WI38 (cell line): ENCODE measurements at regions not wholly inside any gene's neighbourhood (a gene's known extent, or its start where the extent isn't known, plus 50 kb on each side); places are given as distances from the start of the nearest gene placed in this dataset.

Source experiments
- H3K4me3 ChIP-seq: 2 replicates; pipeline ENCODE4 v1.5.1; 2011; ENCODE audit warnings: low read depth, mild to moderate bottlenecking, control low read depth, low read length
- CTCF ChIP-seq: IDR thresholded peaks from 2 replicates; pipeline ENCODE4 v1.5.1; 2012; ENCODE audit warnings: low read depth, mild to moderate bottlenecking, control low read depth, low read length

DNA sequence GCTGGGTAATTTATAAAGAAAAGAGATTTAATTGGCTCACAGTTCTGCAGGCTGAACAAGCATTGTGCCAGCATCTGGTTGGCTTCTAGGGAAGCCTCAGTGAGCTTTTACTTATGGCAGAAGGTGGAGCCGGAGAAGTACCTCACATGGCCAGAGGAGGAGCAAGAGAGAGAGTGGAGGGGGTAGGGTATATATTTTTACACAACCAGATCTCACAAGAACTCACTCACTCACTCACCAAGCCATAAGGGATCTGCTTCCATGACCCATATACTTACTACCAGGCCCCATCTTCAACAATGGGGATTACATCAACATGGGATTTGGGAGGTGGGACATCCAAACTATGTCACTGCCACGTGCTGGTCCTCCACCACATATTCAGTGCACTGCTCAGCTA, 117.2 kb upstream of the PRNP start:
- no peak overlapping the region for H3K4me3 ChIP-seq
- peak; percentile 17; the same call in 1 of the 2 replicates for TF ChIP-seq CTCF

- H3K4me3 ChIP-seq, result no peak overlapping the region
- TF ChIP-seq CTCF, result no peak
Measured at GRCh38 chr20:4568361-4568959, 117.8 kb upstream of the PRNP start.

GRCh38 chr20:4567170-4567569, 119.1 kb upstream of the PRNP start:
- no peak for TF ChIP-seq CTCF
- H3K4me3 ChIP-seq, result no peak overlapping the region

DNA sequence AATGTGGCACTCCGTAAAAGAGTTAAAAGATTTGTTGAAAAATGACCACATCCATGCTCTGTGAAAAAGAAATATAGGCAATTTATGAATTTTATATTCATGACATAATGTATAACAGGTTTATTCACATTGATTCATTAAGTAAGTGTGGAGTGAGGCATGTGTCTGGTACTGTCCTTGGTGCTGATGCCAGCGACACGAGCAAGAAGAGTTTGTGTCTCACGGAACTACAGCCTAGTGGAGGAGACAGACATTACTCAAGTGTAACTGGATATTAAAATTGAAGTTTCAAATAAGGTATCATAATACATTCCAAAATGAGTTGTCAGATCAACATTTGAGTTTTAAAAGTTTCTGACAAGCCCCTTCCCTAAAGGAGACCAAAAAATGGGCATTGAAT, 122.7 kb upstream of the PRNP start:
- no peak overlapping the region for H3K4me3 ChIP-seq
- TF ChIP-seq CTCF, result peak; percentile 34; the same call in 1 of the 2 replicates

DNA sequence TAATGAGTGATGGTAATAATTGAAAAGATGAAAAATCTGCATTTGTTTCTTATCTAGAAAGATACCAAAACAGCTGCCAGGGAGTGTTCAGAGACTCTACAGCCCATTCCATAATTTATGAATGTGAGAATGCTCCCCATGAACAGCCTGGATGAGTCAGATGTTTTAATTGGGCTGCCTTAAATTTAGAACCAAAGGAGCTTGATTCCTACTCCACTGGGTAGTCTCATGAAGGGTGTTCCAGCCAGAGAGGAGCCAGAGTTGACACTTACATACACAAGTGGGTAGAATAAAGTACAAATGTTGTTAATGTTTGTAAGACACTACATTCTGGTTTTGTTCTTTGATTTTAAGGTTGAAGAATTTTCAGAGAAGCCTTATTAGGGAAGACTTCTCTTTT, 123.2 kb upstream of the PRNP start:
- TF ChIP-seq CTCF, result no peak
- no peak overlapping the region for H3K4me3 ChIP-seq

- TF ChIP-seq CTCF, result no peak
Measured at GRCh38 chr20:4560667-4561066, 125.6 kb upstream of the PRNP start.

GRCh38 chr20:4559906-4560305, 126.3 kb upstream of the PRNP start:
- TF ChIP-seq CTCF, result no peak
- H3K4me3 ChIP-seq, result no peak overlapping the region

More at GRCh38 chr20:4560667-4561066, 125.6 kb upstream of the PRNP start:
- no peak overlapping the region for H3K4me3 ChIP-seq
